ENCODE measurements at regions not wholly inside any gene's neighbourhood (a gene's known extent, or its start where the extent isn't known, plus 50 kb on each side); places are given as distances from the start of the nearest gene placed in this dataset.

- no peak for TF ChIP-seq CTCF (IDR thresholded peaks at IDR 0.05; ENCODE audit: low read depth, low read length)
- peak in 1 of 2 donors; percentile 93 for DNase-seq (ENCODE audit: low read depth in 1 of 2, low spot score in 1 of 2)
- no peak overlapping the region for H3K27ac ChIP-seq
- H3K4me3 ChIP-seq: no peak overlapping the region
- H3K36me3 ChIP-seq: no peaks in the 10 kb centered on the region
- H3K9me3 ChIP-seq (ENCODE audit: low read depth): no peaks in the 10 kb centered on the region
- H3K27me3 ChIP-seq: no peaks in the 10 kb centered on the region
- H3K4me1 ChIP-seq (ENCODE audit: low read depth): no peaks in the 10 kb centered on the region
These were observed 126.8 kb upstream of the STC2 start for GRCh38 chr5:173454736-173455598.

- Histone ChIP-seq H3K9me3 (ENCODE audit: low read depth) (no peaks in the 10 kb centered on the region), H3K27me3 (no peaks in the 10 kb centered on the region), H3K4me3 (no peak overlapping the region), H3K27ac (no peak overlapping the region), H3K4me1 (ENCODE audit: low read depth) (no peaks in the 10 kb centered on the region), H3K36me3 (no peaks in the 10 kb centered on the region)
- no peak for TF ChIP-seq CTCF (IDR thresholded peaks at IDR 0.05; ENCODE audit: low read depth, low read length)
- DNase-seq (ENCODE audit: low read depth in 1 of 2, low spot score in 1 of 2): peak in 1 of 2 donors; percentile 19
These were observed 126.1 kb upstream of the STC2 start for GRCh38 chr5:173454361-173454735.

GRCh38 chr5:173453167-173453566, 125.0 kb upstream of the STC2 start:
- TF ChIP-seq CTCF (IDR thresholded peaks at IDR 0.05; ENCODE audit: low read depth, low read length): no peak
- Histone ChIP-seq H3K27me3 (no peaks in the 10 kb centered on the region), H3K4me1 (ENCODE audit: low read depth) (no peaks in the 10 kb centered on the region), H3K4me3 (no peak overlapping the region), H3K27ac (no peak overlapping the region), H3K36me3 (no peaks in the 10 kb centered on the region), H3K9me3 (ENCODE audit: low read depth) (no peaks in the 10 kb centered on the region)
- DNase-seq (ENCODE audit: low read depth in 1 of 2, low spot score in 1 of 2): no peak

- H3K4me1 ChIP-seq (ENCODE audit: low read depth): no peaks in the 10 kb centered on the region
- no peaks in the 10 kb centered on the region for H3K36me3 ChIP-seq
- no peak overlapping the region for H3K4me3 ChIP-seq
- peak; percentile 26 to 67 for DNase-seq (ENCODE audit: low read depth in 1 of 2, low spot score in 1 of 2)
- H3K27ac ChIP-seq: no peak overlapping the region
- no peaks in the 10 kb centered on the region for H3K9me3 ChIP-seq (ENCODE audit: low read depth)
- no peak for TF ChIP-seq CTCF (IDR thresholded peaks at IDR 0.05; ENCODE audit: low read depth, low read length)
- H3K27me3 ChIP-seq: no peaks in the 10 kb centered on the region
These were observed 124.1 kb upstream of the STC2 start for GRCh38 chr5:173452119-173452905.

- no peaks in the 10 kb centered on the region for H3K4me1 ChIP-seq (ENCODE audit: low read depth)
- TF ChIP-seq CTCF (IDR thresholded peaks at IDR 0.05; ENCODE audit: low read depth, low read length): no peak
- H3K4me3 ChIP-seq: no peak overlapping the region
- no peak overlapping the region for H3K27ac ChIP-seq
- no peaks in the 10 kb centered on the region for H3K36me3 ChIP-seq
- no peak for DNase-seq (ENCODE audit: low read depth in 1 of 2, low spot score in 1 of 2)
- H3K9me3 ChIP-seq (ENCODE audit: low read depth): no peaks in the 10 kb centered on the region
- no peaks in the 10 kb centered on the region for H3K27me3 ChIP-seq
These were observed 123.4 kb upstream of the STC2 start for GRCh38 chr5:173451651-173452050.
